Sigmoid colon (tissue), 4 donors: ENCODE measurements at regions not wholly inside any gene's neighbourhood (a gene's known extent, or its start where the extent isn't known, plus 50 kb on each side); places are given as distances from the start of the nearest gene placed in this dataset.

Source experiments
- EP300 ChIP-seq, 4 donors: sonication (generic); formaldehyde crosslinking; IDR thresholded peaks; one replicate each; pipeline ENCODE4 v1.6.1; 2017; ENCODE audit warnings: antibody characterized with exemption in 4 of 4
- POLR2A ChIP-seq, 2 donors: fragments of 450-650 bp; IDR thresholded peaks; one replicate each; pipeline ENCODE4 v1.6.1; 2016; ENCODE audit warnings: antibody characterized with exemption in 2 of 2, mild to moderate bottlenecking in 2 of 2, moderate library complexity in 2 of 2
- POLR2AphosphoS5 ChIP-seq, 4 donors: sonication (generic); formaldehyde crosslinking; IDR thresholded peaks; one replicate each; pipeline ENCODE4 v1.6.1; 2017; ENCODE audit warnings: antibody characterized with exemption in 4 of 4
- TF ChIP-seq, protein P1 (sequence below), 4 experiments: fragments of 450-650 bp in 3 of 4; fragments of 200-600 bp in 1 of 4; IDR thresholded peaks; one replicate each; pipeline ENCODE4 v1.5.1; 2016 to 2019; ENCODE audit warnings: antibody characterized with exemption in 4 of 4, mild to moderate bottlenecking in 3 of 4, moderate library complexity in 2 of 4

DNA sequence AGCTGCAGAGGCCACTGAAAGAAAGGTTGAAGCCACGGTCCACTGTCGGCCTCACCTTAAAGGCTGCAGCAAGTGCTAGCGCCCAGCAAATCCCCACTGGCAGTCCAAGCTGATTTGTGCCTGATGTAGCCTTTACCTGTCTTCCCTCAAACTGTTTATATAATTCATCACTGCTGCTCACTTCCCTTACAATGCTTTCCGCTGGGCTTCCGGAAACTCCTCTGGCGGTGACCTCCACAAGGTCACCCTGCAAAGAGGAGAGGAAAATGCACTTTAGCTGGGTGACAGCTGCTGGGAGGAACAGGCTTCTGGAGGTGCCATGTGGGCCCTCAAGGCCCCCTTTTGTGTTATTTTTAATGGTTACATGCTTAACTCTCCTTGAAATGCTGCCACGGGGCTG, 126.2 kb downstream of the CMPK2 start:
- TF ChIP-seq POLR2A (IDR thresholded peaks at IDR 0.05): no peak
- TF ChIP-seq, protein P1, sequence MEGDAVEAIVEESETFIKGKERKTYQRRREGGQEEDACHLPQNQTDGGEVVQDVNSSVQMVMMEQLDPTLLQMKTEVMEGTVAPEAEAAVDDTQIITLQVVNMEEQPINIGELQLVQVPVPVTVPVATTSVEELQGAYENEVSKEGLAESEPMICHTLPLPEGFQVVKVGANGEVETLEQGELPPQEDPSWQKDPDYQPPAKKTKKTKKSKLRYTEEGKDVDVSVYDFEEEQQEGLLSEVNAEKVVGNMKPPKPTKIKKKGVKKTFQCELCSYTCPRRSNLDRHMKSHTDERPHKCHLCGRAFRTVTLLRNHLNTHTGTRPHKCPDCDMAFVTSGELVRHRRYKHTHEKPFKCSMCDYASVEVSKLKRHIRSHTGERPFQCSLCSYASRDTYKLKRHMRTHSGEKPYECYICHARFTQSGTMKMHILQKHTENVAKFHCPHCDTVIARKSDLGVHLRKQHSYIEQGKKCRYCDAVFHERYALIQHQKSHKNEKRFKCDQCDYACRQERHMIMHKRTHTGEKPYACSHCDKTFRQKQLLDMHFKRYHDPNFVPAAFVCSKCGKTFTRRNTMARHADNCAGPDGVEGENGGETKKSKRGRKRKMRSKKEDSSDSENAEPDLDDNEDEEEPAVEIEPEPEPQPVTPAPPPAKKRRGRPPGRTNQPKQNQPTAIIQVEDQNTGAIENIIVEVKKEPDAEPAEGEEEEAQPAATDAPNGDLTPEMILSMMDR (IDR thresholded peaks at IDR 0.05): no peak
- TF ChIP-seq POLR2AphosphoS5 (IDR thresholded peaks at IDR 0.05): no peak
- no peak for TF ChIP-seq EP300 (IDR thresholded peaks at IDR 0.05)
